ENCODE measurements at regions not wholly inside any gene's neighbourhood (a gene's known extent, or its start where the extent isn't known, plus 50 kb on each side); places are given as distances from the start of the nearest gene placed in this dataset.
A peak's percentile ranks its signal among the peaks of the same experiment; 100 is the strongest.

DNA sequence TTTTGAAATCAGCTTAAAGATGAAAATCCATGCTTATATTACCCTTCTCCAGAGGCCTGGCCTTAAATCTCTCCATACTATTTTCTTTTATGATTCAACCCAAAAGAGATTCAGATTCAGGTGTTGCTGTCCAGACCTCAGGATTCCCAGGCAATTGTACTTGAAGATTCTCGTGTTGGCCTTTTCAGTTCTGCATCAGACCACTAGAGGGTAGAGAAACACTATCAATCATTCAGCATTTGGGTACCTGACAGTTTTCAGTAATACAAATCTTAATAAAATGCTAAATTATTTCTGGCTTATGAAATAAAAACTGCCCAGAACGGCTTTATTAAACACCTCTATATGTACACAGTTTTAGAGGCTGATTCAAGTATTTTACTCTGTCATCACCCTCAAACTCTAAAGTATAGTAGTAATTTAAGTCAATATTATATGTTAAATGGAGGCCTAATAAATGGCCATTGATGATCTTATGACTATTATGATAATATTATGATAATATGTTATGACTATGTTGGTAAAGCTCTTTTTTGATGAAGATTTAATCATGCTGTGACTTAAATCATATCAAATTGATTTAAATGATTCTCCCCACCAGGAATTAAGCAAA lies 301.1 kb downstream of the DUSP6 start:
- no peak for DNase-seq

DNA sequence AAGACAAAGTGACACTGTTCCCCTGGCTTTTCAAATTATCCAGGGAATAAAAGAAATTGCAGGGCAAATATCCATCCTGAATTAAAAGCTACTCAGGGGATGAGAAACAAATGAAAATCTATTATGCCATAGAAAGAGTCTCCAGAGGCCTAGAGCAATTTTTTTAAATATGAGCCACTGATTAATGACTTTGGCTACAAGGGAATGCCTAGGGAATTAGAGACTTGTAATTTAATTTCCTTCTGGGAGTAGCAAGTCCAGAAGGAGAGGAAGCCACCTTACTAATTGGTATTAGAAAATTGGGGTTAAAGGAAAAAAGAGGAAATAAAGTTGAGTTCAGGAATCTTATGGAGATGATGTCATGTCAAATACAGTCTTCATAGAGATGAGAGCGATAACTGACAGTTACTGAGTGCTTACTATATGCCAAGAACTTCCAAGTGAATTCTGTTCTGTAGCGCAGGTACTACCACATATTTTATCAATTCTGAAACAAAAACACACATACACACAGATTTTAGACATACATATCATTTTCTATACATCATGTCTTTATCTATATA lies 304.4 kb downstream of the DUSP6 start:
- DNase-seq = no peak

DNA sequence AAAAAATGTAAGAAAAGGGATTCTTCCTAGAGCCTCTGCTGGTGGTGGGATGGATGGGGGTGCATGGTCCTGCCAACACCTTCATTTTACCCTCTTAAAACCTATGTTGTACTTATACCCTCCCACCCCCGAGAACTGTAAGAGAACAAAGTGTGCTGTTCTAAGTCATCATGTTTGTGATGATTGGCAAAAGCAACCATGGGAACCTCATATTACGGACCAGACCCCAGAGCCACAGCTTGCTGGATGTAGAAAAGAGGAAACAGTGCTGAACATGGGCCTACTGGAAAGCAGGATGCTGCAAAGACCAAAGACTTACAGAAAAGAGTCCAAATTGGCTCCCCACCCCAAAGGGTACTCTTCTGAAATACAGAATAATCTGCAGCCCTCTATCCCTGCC lies 311.2 kb downstream of the DUSP6 start:
- DNase-seq = no peak

DNA sequence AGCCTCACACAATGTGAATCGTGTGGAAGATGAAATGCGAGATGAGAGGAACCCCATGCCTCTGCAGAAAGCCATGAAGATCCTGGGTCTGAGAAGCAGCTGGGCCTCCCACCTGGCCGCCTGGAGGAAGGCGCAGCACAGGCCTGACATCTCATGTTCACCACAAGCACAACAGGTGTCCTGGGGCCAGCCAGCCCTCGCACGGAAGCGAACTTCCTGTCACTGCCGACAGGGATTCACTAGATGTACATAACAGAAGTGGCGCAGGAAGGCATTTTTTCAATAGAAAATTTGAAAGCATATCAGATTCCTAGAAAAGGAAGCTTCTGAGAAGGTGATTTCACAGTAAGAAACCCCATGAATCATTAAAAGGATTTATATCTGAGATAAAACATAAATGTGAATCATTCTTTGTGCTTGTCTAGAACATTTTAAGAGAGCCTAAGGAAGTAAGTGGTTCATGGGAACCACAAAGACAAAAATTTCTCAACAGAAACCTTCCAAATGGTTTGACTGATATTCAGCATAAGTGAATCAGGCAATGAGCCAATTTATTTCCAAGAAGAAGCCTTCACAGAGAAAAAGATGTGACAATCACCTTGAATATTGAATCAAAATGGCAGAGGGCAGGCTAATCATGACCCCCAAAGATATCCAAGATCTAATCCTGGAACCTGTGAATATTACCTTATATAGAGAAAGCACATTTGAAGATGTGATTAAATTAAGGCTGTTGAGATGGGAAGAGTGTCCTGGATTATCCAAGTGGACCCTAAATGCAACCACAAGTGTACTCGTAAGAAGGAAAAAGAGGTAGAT lies 311.9 kb downstream of the DUSP6 start:
- DNase-seq = peak; percentile 62

DNA sequence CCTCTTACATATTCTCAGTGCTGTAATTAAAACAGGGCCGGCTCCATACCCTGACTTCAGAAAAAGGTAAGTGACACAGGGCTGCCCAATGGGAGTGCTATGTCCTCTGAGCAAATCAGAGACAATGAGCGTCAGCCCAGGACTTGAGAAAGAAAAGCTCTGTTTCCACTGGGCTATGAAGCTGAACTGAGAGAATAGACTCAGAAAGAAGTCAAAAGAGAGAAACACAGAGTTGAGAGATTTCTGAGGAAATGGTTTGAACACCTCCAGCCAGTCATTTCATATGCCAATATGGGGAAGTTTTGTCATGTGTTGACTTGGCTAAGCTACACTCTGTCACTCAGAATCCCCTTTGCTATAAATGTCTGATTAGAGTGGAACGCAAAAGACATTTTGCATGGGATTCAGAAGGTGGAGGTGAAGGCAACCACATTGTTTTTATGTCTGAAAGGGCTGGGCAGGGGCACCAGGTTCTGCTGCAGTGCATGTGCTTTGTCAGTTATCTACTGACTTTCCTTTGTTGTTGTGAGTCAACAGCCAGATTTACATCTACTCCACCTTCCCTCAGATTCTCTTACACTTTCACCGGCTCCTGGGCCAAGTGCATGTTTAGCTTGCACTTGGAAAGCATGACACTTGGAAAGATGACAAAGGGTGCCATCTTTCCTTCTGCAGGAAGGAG lies 313.3 kb downstream of the DUSP6 start:
- DNase-seq = no peak

DNA sequence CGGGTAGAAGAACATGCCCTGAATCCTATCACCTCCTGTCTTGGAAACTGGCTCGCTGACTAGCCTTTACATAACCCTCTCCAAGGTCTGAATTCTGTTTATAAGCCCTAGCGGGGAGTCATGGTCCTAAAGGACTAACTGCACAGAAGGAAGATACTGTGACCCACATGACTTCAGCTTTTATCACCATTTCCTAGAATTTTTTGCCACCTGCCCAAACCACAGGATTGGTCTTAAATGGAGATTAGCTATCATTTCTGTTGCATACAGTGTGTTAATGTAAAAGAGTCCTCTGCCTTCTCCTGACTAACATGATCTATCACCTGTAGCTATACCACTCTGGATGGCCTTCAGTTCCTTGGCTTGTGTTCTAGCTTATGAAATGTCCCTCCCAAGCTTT lies 319.2 kb downstream of the DUSP6 start:
- no peak for DNase-seq

DNA sequence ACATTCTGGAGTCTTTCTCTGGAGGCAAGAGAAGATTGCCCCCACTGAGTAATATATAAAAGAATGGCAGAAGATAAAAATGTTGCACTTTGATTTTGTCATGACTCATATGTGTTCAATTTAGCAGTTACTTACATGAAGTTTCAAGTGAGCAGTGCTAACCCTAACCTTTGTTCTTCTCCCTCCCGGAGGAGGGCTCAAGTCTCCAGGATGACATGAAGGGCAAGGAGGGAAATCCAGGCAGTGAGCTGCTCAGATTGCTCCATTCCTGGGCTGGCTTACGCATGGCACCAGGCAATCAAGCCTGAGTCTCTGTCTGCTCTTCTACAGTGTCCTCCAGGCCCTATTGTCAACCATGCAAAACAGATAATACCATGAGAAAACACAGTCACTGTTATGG lies 322.3 kb downstream of the DUSP6 start:
- DNase-seq = no peak

DNA sequence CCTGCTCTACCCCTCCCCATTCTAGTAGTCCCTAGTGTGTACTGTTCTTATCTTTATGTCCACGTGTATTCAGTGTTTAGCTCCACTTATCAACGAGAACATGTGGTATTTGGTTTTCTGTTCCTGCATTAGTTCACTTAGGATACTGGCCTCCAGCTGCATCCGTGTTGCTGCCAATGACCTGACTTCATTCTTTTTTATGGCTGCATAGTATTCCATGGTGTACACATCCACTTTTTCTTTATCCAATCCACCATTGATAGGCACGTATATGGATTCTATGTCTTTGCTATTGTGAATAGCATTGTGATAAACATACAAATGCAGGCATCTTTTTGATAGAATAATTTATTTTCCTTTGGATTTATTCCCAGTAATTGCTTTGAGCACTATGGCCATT lies 327.7 kb downstream of the DUSP6 start:
- DNase-seq = no peak

DNA sequence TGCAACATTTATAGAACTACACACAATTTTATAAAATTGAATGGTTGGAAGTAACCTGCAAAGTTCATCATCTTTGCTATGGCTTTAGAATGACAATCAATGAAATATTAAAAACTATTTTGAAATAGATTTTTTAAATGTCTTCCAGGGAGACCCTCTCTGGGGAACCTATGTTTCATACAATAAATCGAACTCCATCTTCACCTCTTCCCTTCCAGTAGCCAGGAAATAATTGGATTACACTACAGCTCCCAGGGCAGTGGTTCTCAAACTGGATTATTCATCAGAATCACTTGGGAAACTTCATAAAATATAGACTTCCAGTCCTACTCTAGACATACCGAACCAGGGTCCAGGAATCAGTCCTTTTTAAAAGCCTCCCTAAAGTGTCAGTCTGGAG lies 328.4 kb downstream of the DUSP6 start:
- DNase-seq = no peak

DNA sequence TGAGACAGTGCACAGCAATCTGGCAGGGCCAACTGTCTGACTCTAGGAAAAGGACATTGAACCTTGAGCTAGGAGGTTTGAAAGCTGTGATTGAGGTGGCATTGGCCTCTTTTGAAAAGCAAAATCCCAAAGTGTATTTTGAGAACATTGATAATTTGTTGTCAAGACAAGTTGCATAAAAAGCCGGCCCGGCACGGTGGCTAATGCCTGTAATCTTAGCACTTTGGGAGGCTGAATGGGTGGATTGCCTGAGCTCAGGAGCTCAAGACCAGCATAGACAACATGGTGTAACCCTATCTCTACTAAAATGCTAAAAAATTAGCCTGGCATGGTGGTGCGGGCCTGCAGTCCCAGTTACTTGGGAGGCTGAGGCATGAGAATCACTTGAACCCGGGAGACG lies 331.6 kb downstream of the DUSP6 start:
- DNase-seq = no peak

DNA sequence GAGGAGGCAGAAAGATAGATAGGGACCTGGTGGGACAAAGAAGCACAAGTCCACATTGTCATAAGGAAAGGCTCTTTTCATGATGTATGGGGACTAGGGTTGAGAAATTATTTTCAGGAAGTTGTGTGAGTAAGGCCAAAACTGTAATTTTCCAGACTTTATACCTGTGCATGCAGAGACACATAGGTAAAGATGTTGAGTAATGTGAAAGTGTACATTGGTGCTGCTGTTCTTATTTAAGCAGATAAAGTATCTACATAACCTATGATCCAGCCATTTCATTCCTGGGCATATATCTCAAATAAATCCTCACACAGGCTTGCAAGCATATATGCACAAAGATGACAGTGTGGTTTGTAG lies 332.2 kb downstream of the DUSP6 start:
- no peak for DNase-seq

DNA sequence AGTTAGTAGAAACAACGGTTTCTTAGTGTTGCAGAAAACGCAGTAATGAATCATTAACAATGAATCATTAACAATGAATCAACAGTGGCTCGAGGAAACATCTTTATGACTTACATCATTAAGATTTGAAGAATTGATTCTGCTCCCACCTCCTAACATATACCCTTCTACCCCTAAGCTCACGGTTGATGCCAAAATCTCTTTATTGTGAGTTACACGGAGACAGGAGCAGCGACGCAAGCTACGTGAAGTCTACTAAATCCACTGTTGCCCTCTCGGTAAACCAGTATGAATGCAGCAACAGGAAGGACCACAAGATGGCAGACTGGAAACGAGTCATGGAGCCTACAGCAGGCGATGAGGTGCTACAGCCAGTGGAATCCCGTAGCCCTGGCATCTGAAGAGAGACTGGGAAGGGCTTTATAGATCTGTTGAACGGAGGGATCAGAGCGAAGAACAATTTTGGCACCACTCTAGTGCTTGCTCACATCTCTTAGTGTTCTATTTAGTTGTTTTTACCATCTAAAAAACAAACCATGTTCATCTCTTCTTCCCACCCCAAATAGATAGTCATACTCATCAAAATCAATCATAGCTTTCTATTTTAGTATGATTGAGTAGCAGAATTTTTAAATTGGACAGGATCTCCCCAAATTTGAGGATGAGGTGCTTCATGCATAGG lies 332.7 kb downstream of the DUSP6 start:
- DNase-seq = peak; percentile 65

DNA sequence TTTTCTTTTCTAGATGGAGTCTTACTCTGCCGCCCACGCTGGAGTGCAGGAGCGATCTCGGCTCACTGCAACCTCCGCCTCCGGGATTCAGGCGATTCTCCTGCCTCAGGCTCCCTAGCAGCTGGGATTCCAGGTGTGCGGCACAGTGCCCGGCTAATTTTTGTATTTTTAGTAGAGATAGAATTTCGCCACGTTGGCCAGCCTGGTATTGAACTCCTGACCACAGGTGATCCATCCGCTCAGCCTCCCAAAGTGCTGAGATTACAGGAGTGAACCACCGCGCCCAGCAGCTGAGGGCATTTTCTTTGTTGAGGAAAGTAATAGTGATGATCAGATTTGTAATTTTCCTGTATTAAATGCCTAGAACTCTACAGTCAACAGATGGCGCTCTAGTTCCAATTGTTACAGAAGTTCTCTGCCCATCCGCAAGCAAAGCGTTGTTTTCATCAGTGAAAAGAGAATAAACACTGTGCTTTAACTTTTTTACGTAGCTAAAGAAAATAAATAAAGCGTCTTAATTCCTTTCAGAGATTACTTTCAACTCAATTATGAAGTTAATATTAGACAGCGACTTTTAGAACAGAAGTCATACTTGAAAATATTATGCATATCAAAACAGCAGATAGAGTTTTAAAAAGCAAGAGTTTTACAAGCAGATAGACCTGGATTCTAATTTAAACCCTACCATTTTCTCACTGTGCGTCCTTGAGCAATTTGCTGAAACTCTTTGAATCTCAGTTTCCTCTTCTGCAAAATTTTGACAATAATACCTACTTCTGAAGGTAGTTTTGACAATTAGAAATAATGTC lies 335.1 kb downstream of the DUSP6 start:
- no peak for DNase-seq

DNA sequence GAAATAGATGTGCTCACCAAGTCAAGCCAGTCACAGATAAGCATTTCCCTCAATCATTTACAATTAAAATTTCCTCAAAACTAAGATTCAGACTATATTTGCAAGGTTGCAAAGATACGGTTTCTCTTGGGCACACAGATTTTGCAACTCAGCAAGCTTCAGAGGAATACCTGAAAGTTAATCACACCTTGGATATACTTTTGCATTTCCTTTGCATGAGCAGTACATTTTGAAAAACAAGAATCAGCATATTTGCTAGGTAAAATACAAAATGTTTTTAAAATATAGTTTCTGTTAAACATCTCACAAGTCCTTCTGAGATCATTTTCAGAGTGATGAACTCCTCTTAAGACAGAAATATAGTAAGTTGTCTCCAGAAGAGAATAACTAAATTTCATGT lies 336.9 kb downstream of the DUSP6 start:
- no peak for DNase-seq

DNA sequence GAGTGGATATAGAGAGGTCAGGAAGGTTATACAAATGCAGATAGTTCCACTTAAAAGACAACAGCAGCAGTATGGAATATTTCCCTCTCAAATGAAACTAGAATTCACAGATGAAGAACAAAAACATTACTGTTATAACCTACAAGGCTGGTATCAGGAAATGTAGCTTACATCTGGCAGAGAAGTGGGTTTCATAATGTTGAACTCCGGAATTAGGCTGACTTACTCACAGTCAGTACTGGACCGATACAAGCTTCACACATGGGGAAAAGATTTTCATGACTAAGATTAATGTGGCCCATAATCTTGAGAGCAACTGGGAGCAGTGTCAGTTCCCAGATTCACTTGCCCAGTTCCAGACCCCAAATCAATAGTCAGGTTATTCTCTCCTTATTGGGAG lies 353.9 kb downstream of the DUSP6 start:
- DNase-seq = no peak

DNA sequence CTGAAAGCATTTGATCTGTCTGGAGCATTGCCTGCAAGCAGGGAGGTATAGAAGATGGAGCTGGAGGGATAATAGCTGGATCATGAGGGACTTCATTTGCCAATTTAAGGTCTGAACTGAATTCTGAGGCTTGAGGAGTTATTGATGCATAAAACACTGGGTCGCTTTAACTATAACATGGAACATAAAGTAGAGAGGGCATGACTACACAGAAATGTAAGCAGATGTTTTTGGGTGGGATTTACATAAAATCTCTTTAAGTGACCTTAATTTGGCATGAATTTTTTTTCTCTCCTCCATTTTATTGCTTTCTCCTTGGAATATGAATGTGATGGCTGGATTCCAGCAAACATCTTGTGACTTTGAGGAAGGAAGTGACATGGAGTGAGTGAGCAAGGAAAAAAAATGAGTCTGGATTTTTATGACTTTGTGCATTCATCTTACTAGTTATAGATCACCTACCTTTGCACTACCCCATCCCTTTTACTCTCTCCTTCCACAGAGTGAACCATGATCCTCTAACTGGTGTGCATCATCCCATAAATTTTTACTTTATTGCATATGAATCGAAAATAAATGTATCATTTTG lies 356.0 kb downstream of the DUSP6 start:
- no peak for DNase-seq

DNA sequence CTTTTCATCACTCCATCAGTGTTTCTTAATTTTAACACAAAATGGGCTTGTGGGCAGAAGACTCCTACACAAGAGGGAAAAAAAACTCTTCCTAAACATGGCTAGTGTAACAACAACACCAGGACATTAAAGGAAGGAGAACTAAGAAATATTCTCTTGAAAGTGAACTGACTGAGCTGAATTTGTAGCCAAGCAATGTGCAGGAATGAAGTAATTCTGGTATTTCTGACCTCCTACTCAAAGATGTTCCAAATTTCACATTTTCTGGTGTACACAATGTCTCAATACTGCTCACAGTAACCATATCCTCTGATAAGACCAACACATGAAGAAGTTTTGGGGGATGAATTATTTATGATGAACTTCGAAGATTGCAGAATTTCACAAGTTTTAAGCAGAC lies 357.3 kb downstream of the DUSP6 start:
- no peak for DNase-seq

DNA sequence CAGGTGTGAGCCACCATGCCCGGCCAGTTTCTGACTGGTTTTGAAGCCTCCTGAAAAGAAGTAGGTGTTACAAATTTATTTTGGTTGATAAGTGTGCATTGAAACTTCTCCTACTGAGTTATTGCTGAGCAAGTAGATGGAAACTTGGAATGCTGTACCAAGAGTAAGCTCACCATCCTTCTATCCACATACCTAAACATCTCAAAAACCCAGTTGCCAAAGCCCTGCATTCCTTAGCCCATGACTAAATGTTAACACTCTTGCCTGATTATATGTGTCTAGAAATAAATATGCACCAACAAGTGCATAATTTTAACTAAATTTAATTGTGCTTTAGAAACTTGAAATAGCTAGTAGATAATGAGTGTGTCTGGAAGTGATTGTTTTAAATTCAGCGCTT lies 357.8 kb downstream of the DUSP6 start:
- no peak for DNase-seq

DNA sequence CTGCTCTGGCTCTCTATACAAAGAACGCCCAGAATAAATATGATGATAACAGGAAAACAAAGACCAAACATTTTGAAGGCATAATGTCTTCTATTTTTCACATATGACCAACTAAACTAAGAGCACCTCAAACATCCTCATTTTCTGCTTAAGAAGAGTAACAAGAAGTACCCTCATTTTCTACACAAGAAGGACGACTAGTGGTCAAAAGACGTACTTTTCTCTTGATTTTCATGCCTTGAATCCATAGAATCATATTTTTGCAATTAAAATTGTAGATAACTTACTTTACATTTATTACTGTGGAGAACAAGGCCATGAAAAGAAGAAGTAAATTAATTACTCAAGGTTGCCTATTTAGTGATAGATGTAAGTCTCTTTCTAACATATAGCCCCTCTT lies 358.6 kb downstream of the DUSP6 start:
- DNase-seq = no peak

DNA sequence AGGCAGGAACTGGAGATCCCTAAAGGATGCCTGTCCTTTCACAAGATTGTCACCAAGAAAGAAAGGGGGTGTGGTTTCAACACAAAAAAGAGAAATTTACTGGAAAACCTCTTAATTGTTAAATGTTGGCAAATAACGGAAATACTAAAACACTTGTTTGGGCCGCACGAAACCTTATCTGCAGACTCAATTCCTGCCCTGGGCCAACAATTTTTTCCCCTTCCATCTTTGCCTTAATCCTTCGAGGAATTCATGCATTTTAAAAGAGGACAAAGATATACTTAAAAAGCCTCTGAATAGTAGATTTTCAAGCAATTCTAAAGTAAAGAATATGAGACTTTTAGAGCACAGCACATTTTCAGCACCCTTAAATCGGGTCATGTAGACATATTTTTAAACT lies 366.2 kb downstream of the DUSP6 start:
- no peak for DNase-seq

DNA sequence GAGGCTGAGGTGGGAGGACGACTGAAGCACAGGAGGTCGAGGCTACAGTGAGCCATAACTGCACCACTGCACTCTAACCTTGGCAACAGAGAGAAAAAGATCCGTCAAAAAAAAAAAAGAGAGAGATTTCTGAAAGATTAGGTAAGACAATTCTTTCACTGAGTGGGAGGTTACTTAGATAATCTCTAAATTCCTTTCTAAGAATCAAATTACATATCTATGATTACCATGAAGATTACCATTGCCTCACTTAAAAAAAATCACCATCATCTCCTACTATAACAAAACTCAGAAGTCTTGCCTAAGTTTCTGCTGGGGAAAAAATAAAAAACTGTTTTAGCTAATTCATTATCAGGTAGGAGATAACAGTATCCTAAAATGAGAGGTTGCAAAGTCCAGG lies 366.7 kb downstream of the DUSP6 start:
- DNase-seq = no peak

DNA sequence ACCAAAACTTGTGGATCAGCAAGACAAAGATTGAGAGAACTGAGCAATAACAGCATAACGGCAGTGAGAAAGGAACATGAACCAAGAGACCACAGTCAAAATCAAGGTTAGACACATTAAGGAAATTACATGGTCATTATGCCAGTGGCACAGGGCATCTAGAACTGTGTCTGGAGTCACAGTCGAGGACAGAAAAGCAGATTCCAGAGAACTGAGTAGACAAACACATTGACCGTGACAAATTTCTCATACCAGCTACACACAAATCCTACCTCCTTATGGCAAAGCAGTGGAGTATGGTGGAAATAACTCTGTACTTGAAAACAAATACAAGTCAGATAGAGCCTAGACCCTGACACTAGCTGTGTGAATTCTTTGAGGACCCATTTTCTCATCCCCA lies 367.3 kb downstream of the DUSP6 start:
- no peak for DNase-seq

Measured in activated CD8-positive, alpha-beta memory T cell treated with anti-CD3 and anti-CD28 coated beads, Interleukin-2, amount 50 U/mL, for 4 hours (primary cell).